HG02642 (cell line): ENCODE measurements at regions not wholly inside any gene's neighbourhood (a gene's known extent, or its start where the extent isn't known, plus 50 kb on each side); places are given as distances from the start of the nearest gene placed in this dataset.

Experiments used
- ATAC-seq: cut with Tn5 transposase; IDR thresholded peaks from one replicate; pipeline ENCODE4 v1.9.1; 2021; ENCODE audit warnings: mild to moderate bottlenecking; ENCODE audit not compliant: unreplicated experiment, poor library complexity

GRCh38 chr1:4305526-4306301 lies 348.7 kb upstream of the AJAP1 start:
- ATAC-seq: no peak

GRCh38 chr1:4306559-4307467 lies 347.6 kb upstream of the AJAP1 start:
- ATAC-seq: no peak

- ATAC-seq: no peak
Observed at GRCh38 chr1:4307468-4307845, 347.0 kb upstream of the AJAP1 start.

- ATAC-seq: no peak
Observed at GRCh38 chr1:4307911-4308545, 346.4 kb upstream of the AJAP1 start.

- ATAC-seq: no peak
Observed at GRCh38 chr1:4308806-4309205, 345.6 kb upstream of the AJAP1 start.

- ATAC-seq: no peak
Observed at GRCh38 chr1:4309676-4310320, 344.6 kb upstream of the AJAP1 start.

GRCh38 chr1:4310396-4310923 lies 343.9 kb upstream of the AJAP1 start:
- ATAC-seq: no peak

- no peak for ATAC-seq
Observed at GRCh38 chr1:4312024-4312423, 342.4 kb upstream of the AJAP1 start.

GRCh38 chr1:4315202-4315601 lies 339.2 kb upstream of the AJAP1 start:
- ATAC-seq: no peak

GRCh38 chr1:4317207-4317606 lies 337.2 kb upstream of the AJAP1 start:
- ATAC-seq: no peak

GRCh38 chr1:4318720-4319119 lies 335.7 kb upstream of the AJAP1 start:
- no peak for ATAC-seq

- ATAC-seq: no peak
Observed at GRCh38 chr1:4319496-4319895, 334.9 kb upstream of the AJAP1 start.

GRCh38 chr1:4322881-4323280 lies 331.5 kb upstream of the AJAP1 start:
- ATAC-seq: no peak

- no peak for ATAC-seq
Observed at GRCh38 chr1:4323309-4323708, 331.1 kb upstream of the AJAP1 start.

- no peak for ATAC-seq
Observed at GRCh38 chr1:4324525-4324924, 329.9 kb upstream of the AJAP1 start.

GRCh38 chr1:4327142-4327541 lies 327.3 kb upstream of the AJAP1 start:
- ATAC-seq: no peak

- no peak for ATAC-seq
Observed at GRCh38 chr1:4328402-4329071, 325.9 kb upstream of the AJAP1 start.

- ATAC-seq: no peak
Observed at GRCh38 chr1:4330805-4331766, 323.3 kb upstream of the AJAP1 start.

- ATAC-seq: no peak
Observed at GRCh38 chr1:4331767-4332163, 322.6 kb upstream of the AJAP1 start.
